ENCODE measurements at regions not wholly inside any gene's neighbourhood (a gene's known extent, or its start where the extent isn't known, plus 50 kb on each side); places are given as distances from the start of the nearest gene placed in this dataset.

DNA sequence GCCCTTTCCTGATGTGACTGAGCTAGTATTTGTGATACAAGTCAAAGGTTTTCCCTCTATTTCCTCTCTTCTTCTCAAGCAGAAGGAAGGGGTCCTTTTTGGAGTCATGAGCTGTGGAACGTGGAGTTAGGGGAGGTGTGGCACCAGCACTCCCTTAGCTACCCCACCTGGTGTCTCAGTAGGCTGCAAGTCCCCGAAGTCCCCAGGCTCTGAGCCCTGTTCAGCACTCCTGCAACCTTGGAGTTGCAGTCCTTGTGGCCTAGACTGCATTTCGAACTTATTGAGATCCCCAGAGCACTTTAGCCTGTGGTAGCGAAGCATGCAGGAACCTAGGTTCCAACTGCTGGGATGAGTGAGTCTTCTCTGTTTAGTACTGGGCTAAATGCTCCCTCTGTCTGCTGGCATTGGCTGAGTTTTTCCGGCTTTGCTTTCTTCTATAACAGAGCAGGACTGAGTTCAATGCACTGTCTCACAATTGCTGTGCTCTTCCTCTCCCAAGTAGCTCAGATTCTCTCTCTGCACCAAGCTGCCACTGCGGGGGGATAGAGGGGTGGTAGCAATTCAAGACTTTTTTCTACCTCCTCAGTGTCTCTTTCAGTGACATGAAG, 600.7 kb upstream of the CDH9 start:
- DNase-seq = no peak

DNA sequence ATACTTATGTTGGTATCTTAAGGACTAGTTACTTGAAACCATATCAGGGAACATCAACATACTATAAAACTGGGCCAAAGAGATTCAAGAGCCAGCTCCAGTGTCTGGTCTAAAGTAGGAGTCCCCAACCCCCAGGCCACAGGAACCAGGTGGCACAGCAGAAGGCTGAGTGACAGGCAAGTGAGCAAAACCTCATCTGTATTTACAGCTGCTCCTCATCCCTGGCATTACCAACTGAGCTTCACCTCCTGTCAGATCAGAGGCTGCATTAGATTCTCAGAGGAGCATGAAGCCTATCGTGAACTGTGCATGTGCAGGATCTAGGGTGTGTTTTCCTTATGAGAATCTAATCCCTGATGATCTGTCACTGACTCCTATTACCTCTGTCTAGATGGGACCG, 581.6 kb upstream of the CDH9 start:
- DNase-seq = no peak

DNA sequence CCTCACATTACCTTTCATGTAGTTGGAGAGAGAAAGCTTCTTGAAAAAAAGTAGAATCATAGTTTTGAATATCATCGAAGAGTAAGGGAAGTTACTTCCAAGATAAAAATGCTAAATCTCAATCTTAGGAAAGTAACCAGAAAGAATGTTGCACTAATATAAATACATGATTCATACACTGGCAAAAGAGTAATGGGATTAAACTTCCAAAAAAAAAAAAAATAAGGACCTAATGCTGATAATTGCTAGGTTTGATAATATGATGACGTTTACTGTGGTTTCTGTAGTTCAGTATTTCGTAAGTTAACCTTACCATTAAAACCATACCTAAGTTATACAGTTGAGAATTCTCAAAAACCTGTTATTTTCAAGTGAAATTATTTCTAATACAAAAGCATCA, 573.8 kb upstream of the CDH9 start:
- DNase-seq = no peak

DNA sequence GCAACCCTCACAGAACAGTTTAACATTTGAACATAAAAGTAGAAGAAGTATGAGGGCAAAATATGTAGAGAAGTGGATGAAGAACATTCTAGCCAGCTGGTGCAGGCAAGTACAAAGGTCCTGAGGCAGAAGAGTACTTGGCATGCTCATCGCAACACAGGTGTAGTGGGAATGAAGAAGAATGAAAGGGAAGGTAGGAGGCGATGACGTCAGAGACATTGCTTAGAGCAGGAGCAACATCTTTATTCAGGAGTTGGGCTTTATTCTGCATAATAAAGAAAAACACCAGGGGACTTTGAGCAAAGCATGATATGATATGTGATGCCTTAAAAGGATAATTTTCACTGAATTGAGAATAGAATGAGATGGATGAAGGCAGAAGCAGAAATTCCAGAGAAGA, 570.6 kb upstream of the CDH9 start:
- DNase-seq = no peak

DNA sequence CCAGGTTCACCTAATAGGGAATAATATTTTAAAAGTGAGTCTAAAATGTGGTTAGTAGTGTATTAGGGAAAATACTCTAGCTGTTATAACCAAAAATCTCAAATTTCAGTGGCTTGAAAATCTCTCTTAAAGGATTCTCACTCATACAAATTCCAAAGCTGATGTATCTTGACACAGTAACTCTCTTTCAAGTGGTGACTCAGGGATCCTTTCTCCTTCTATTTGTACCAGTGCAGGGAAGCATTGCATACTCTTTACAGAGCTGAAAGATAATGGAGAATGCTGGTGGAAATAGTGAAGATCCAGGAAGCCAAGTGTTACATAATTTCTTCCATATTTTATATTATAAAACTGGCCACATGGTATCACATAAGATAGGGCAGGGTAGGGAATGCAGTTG, 560.2 kb upstream of the CDH9 start:
- DNase-seq = no peak

DNA sequence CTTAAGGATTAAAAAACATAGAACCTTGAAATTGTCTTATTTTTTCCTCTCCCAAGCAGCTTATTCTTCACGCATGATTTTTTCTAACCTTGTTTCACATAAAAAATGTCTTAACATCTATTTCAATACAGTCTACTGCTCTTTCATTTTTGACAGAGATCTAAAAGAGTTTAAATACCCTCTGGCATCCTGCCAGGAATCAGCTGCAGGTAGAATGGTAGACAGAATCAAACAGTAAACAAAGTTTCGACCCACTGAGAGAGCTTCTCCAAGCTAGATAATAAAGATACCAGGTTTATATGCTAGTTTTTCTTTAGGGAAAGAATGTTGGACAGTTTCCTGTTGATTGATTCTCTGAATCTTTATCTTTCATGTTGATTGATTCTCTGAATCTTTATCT, 555.8 kb upstream of the CDH9 start:
- no peak for DNase-seq

DNA sequence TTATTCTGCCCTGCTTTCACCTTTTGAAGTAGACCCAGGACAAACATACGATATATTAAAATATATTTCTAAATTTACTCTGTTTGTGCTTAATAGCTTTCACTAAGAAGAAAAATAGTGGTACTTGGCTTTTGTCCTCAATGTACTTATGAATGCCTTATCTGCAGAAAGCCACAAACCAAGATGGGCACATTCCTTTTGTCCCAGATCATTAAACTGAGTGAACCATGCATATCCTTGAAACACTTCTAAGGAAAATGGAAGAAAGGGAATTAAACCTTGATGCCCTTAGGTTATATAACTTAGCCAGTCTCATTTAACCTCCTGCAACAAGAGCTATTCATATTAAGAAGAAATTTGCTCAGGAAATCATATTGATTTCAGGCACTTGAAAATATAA, 553.8 kb upstream of the CDH9 start:
- no peak for DNase-seq

DNA sequence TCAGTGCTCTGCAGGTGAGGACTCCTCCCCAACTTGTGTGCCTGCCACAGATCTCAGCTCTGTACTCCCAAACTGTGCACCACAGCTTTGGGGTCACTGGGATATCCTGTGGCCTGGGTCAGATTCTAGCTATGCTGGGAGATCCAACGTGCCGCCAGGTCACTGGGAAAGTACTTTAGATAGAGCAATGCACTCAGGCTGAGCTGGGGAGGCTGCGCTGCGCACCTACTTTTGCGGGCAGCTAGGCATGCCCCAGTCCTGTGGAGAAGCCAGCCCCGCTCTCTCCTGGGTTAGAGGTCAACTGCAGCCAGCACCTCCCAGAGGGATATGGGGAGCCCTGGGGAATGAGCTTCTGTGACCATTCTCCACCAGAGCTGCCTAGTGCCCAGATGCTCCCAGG, 552.1 kb upstream of the CDH9 start:
- DNase-seq = no peak

DNA sequence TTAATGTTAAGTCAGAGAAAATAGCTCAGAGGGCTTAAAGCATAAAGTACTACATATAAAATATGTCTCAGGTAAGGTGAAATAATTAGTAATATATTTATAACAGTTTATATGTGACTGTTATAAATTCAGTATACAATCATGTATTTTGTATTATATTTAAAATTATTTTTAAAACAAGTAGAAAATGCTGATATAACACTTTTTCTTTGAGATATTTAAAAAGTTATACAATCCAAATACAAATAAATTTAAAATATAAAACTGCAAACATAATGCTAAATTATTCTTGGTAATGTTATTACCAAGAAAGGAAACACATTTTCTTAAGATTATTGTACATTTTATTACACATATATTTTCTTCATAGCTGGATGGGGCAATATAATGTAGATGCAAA, 539.9 kb upstream of the CDH9 start:
- no peak for DNase-seq

DNA sequence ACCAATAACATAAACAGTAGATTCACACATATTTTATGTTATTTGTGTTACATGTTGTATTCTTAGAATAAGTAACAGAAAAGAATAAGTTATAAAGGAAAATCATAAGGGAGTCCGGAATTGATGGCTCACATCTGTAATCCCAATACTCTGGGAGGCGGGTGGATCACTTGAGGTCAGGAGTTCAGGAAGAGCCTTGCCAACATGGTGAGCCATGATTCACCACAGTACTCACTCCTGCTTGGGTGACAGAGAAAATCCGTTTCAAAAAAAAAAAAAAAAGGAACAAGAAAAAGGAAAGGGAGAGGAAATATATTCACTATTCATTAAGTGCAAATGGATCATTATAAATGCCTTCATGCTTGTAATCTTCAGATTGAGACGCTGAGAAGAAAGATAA, 533.3 kb upstream of the CDH9 start:
- no peak for DNase-seq

DNA sequence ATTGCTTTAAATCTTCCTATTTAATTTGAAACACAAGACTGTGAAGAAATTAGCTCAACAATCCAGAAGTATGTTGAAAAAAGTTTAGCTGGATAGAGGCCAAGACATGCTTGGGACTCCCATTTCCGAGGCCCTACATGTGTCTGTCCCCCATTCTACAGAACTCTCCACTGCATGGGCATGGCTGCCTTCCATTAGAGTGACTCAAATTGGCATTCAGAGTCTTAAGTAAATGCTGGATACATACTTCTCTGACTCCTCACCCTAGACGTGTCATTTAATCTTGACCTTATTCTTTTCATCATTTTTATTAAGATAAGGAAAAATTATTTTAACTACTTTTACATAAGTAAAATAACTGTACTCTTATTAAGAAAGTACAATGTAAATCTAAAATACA, 530.4 kb upstream of the CDH9 start:
- no peak for DNase-seq

DNA sequence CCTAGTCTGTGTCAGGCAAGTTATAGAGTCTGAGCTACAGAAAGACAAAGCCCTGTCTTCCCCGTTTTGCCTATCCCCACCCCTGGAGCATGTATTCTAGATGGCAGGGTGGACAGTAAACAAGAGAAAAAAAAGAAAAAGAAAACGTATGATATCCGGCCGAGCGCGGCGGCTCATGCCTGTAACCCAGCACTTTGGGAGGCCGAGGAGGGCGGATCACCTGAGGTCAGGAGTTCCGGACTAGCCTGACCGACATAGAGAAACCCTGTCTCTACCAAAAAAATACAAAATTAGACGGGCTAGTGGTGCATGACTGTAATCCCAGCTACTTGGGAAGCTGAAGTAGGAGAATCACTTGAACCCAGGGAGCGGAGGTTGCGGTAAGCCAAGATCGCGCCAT, 523.0 kb upstream of the CDH9 start:
- no peak for DNase-seq

DNA sequence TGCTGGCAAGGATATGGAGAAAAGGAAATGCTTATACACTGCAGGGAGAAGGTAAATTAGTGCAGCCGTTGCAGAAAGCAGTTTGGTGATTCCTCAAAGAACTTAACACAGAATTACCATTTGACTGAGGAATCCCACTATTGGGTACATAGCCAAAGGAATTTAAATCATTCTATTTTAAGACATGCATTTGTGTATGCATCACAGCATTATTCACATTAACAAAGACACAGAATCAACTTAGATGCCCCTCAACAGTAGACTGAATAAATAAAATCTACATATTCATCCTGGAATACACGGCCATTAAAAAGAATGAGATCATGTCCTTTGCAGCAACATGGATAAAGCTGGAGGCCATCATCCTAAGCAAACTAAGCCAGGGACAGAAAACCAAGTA, 510.1 kb upstream of the CDH9 start:
- no peak for DNase-seq

DNA sequence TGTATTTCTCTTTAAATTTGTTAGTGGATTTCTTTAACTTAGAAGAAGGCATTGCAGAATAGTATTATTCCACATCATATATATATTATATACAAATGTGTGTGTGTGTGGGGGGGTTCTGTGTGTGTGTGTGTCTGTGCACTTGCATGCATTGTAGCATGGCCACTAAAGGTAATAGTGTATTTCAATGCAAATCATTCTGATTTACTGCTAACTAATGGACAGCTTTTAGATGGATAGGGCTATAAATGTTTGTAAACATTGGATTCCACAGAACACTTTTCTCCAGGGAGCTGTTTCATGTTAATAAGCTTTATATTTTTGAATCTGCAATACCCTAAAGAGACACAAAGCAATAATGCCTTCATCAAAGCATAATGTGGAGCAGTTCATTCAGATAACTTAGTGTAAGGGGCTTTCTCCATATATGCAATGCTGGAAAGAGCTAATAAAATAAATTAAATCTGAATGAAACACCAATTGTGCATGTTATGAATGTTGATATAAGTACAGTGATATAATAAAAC, 496.7 kb upstream of the CDH9 start:
- DNase-seq = no peak

DNA sequence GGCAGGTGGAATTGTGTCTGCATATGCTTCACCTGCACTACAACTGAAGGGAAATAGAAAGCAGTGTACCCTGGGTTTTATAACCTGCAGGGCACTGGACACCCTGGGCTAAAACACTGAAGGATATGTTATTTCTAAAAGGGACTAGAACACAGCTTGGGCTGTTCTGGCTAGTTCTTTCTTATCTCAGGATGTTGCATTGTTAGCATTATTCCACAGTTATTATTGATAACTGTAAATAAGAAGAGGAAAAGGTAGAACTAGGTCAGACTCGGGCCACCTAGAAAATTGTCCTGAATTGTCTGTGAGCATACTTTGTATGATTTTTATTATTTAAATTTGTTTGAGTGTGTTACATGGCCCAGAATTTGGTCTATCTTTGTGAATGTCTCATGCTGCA, 493.9 kb upstream of the CDH9 start:
- no peak for DNase-seq

DNA sequence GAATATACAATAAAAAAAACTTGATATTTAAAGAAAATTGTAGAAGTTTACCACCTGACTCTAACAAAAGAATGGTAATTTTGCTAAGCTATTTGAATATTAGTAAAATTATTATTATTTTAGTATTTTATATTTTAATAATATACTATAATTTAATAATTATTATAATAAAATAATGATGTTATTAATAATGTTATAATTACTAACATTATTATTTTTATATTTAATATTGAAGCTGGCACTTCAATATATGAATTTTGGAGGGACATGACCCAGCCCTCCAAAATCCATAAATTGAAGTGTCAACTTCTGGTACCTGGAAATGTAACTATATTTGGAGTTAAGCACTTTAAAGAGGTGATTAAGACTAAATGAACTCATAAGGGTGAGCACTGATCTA, 486.1 kb upstream of the CDH9 start:
- DNase-seq = no peak

DNA sequence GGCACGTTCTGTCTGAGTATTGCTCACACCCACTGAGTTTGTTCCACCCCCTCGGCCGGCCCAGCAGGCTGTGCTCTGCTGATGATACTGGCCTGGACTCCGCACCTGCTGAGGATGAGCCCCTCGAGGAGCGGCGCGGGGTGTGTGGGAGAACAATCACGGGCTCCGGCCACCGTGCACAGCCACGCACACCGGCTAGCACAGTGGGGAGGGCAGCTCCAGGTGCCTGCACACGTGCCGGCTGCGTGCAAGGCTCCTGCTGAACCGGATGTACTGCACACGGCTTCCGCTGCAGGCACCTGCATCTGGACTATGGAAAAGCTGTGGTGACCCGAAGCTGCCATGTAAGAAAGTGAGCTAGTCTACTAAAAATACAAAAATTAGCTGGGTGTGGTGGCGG, 485.2 kb upstream of the CDH9 start:
- no peak for DNase-seq

DNA sequence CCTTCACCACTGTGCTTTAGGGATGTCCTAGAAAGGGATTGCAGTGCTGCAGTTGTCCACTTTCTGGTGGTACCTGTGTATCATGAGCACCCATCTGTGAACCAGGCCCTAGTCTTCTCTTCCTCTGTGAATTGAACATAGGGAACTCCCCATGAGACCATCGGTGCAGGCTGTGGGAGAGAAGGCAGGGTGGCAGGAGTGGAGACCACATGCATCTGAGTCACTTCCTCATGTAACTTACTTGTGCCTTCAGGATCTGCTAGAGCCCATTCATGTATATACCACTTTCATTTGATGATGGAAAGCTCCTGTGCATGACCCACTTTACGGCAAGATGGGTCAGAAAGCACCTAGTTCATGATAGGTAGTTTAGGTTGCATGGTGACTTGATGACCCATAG, 478.1 kb upstream of the CDH9 start:
- no peak for DNase-seq

DNA sequence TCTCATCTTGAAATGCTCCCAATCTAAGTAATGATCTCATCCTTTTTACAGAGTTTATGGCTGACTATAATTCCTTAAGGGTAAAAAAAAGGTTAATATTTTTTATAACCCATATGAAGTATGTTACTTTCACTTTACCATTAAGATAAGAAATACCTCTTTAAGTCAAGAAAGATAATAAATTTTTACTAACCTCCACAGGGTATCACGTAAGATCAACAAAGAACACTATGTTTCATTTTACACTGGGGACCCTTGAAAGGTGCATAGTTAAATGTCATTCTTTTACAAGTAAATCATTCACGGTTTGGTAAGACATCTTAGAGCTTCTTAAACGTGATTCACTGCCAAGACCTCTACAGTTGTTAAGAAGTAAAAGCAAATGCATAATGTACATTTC, 472.7 kb upstream of the CDH9 start:
- no peak for DNase-seq

DNA sequence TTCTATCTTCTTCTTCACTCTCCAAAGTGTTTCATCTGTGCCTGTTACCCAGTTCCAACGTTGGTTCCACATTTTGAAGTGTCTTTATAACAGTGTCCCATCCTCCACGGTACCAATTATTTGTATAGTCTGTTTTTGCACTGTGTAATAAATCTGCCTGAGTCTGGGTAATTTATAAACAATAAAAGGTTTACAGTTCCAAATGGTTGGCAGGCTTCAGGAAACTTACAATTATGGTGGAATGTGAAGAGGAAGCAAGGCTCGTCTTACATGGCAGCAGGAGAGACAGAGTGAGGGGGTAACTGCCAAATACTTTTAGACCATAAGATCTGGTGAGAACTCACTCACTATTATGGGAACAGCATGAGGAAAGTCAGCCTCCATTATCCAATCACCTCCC, 465.4 kb upstream of the CDH9 start:
- no peak for DNase-seq

DNA sequence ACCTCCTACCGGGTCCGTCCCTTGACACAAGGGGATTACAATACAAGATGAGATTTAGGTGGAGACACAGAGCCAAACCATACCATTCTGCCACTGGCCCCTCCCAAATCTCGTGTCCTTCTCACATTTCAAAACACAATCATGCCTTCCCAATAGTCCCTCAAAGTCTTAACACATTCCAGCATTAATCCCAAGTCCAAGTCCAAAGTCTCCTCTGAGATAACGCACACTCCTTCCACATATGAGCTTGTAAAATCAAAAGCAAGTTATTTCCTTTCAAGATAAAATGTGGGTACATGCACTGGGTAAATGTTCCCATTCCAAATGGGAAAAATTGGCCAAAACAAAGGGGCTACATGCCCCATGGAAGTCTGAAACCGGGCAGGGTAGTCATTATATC, 463.9 kb upstream of the CDH9 start:
- no peak for DNase-seq

DNA sequence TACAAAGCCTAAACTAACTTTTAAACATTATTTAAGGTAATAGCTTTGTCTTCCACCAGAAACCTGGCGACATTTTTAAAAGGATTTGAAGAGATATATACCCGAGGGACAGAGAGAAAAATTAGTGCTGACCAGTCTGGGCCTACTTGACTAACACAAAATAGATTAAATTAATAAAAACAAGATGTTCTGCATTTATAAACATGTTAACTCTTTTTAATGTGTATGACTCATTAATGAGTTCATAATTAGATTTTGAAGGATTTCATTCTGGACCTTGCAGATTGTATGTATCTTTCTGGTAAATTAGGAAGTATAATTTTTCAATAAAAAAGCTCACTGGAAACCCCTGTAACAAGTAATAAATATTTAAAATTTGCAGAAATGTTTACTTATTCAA, 459.1 kb upstream of the CDH9 start:
- no peak for DNase-seq

DNA sequence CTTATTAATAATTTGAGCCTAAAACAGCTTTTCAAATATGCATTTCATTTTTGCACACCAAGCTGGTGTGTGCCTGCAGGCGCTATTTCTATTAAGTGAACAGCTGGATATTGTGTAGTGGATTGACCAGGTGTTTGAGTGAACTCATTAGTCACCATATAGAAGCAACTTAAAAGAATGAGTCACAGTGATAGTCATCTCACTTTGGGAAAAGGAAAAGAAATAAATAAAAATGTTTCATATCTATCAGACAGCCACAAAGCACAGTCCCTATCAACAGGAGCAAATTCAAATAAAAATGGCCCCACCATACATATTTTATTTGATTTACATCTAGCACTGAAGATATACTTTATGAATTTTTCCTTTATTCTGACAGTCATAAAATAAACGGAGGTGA, 456.5 kb upstream of the CDH9 start:
- DNase-seq = no peak

DNA sequence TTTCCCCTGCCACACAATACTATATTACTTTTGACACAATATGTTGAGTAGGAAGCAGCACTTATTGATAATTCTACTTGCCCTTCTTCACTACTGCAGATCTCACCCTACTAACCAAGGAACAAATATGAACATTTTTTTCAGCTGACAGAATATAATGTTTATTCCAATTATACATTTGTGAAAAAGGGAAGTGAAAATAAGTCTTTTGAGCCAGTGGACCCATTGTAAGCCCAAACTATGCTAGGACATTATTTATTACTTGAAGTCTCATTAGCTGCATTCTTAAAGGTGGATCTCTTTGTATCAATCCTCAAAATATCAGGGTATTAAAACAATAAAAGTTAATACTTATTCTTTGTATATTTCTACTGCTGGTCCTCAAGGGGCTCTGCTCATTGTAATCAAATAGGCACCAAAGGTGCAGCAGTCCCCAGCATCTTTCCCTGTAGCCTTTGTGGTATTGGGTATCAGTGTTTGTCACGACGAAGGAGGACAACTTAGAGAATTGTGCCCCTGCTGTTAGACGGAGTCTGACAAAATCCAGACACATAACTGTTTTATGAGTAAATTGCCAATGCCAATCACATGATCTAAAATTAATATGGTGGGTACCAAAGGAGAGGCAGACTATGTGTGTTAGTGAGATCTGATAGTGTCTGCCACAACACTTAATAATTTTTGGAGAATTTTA, 453.5 kb upstream of the CDH9 start:
- no peak for DNase-seq

DNA sequence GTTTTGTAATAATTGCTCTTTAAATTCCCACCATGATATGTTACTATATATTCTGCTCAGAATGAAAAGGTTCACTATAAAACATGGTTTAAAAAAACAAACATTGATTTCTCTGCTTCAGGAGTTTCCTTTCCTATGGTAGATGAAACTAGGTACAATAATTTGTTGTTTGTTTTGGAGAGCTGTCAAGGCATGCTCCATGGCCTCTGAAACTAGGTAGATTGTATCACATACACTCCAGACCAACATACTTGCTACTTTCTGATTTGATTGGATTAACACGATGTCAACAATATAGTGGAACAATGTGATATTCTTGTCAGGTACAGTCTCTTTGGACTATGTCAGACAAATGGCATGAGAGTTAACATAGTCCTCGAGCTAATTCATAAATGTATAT, 452.7 kb upstream of the CDH9 start:
- DNase-seq = no peak

All from CD4-positive, alpha-beta T cell treated with Interleukin-17A for 1 hour (primary cell).